CD14-positive monocyte (primary cell): ENCODE measurements at regions not wholly inside any gene's neighbourhood (a gene's known extent, or its start where the extent isn't known, plus 50 kb on each side); places are given as distances from the start of the nearest gene placed in this dataset.
"Not testable (repeated sequence)": the region's sequence is repeated elsewhere in the genome, so short reads cannot be mapped to it uniquely, and the experiment has no call there.

ENCODE experiments used
- DNase-seq, 3 donors: peaks; one replicate each; pipeline ENCODE4 v3.0.0-alpha.2; 2011 to 2022
- H2AFZ ChIP-seq: 2 replicates; pipeline ENCODE4 v1.6.0; 2012; ENCODE audit warnings: mild to moderate bottlenecking, low read depth, low read length, inconsistent platforms; ENCODE audit not compliant: insufficient read depth, poor library complexity, severe bottlenecking
- H3K27ac ChIP-seq, 2 donors: 1 replicate in 1 of 2; 2 replicates in 1 of 2; pipeline ENCODE4 v1.5.1; 2012 to 2013; ENCODE audit warnings: low read length in 2 of 2, control low read depth in 1 of 2, inconsistent platforms in 1 of 2, low read depth in 1 of 2, mild to moderate bottlenecking in 1 of 2
- H3K27me3 ChIP-seq, 2 donors: one replicate each; pipeline versions ENCODE4 v1.6.0 to v1.6.1; 2011 to 2013; ENCODE audit warnings: low read length in 2 of 2; ENCODE audit not compliant: control insufficient read depth in 2 of 2, insufficient read depth in 2 of 2
- H3K36me3 ChIP-seq, 2 donors: replicated peaks in 1 of 2; 1 replicate in 1 of 2; 2 replicates in 1 of 2; pipeline versions ENCODE4 v1.5.1 to v1.6.1; 2012 to 2013; ENCODE audit warnings: low read length in 2 of 2, control low read depth in 1 of 2, inconsistent platforms in 1 of 2, mild to moderate bottlenecking in 1 of 2; ENCODE audit not compliant: insufficient read depth in 2 of 2, control insufficient read depth in 1 of 2
- H3K4me1 ChIP-seq, 2 donors: 1 replicate in 1 of 2; 2 replicates in 1 of 2; pipeline versions ENCODE4 v1.5.1 to v1.6.1; 2012 to 2013; ENCODE audit warnings: low read length in 2 of 2, control low read depth in 1 of 2, inconsistent platforms in 1 of 2, mild to moderate bottlenecking in 1 of 2, moderate library complexity in 1 of 2; ENCODE audit not compliant: insufficient read depth in 2 of 2, control insufficient read depth in 1 of 2
- H3K4me2 ChIP-seq: replicated peaks from 2 replicates; pipeline ENCODE3; 2012; ENCODE audit warnings: low read length, moderate library complexity, mild to moderate bottlenecking; ENCODE audit not compliant: poor library complexity, severe bottlenecking; ENCODE audit errors: extremely low read depth
- H3K4me3 ChIP-seq, 3 experiments: fragments of 200-600 bp in 1 of 3; sonication (generic) in 1 of 3; replicated peaks in 1 of 3; 1 replicate in 2 of 3; 2 replicates in 1 of 3; pipeline ENCODE4 v1.5.1; 2011 to 2013; ENCODE audit warnings: low read length in 3 of 3, mild to moderate bottlenecking in 3 of 3, control low read depth in 2 of 3, low read depth in 2 of 3, inconsistent platforms in 1 of 3, moderate library complexity in 1 of 3
- H3K79me2 ChIP-seq: 2 replicates; pipeline ENCODE4 v1.6.0; 2012; ENCODE audit warnings: mild to moderate bottlenecking, control low read depth, inconsistent platforms, low read length, moderate library complexity; ENCODE audit not compliant: insufficient read depth
- H3K9ac ChIP-seq: 2 replicates; pipeline ENCODE4 v1.6.0; 2017; ENCODE audit warnings: low read length, mild to moderate bottlenecking; ENCODE audit not compliant: insufficient read depth, poor library complexity, severe bottlenecking
- H3K9me3 ChIP-seq, 2 donors: replicated peaks in 1 of 2; 1 replicate in 1 of 2; 2 replicates in 1 of 2; pipeline versions ENCODE4 v1.5.1 to v1.6.1; 2012 to 2013; ENCODE audit warnings: low read length in 2 of 2, control low read depth in 1 of 2; ENCODE audit not compliant: control insufficient read depth in 1 of 2, insufficient read depth in 1 of 2
- H4K20me1 ChIP-seq: 2 replicates; pipeline ENCODE4 v1.6.0; 2012; ENCODE audit warnings: mild to moderate bottlenecking, low read length, control low read depth, moderate library complexity; ENCODE audit not compliant: insufficient read depth
- H3K27ac Mint-ChIP-seq, 7 donors: one replicate each; pipeline ENCODE4 v1.8.0; 2020; ENCODE audit warnings: mild to moderate bottlenecking in 7 of 7, mixed read lengths in 7 of 7, moderate library complexity in 6 of 7, inconsistent platforms in 2 of 7
- H3K27me3 Mint-ChIP-seq, 3 donors: one replicate each; pipeline ENCODE4 v1.8.0; 2021 to 2022; ENCODE audit warnings: low read depth in 3 of 3, mild to moderate bottlenecking in 3 of 3, mixed read lengths in 3 of 3, moderate library complexity in 3 of 3, inconsistent platforms in 1 of 3
- H3K36me3 Mint-ChIP-seq, 2 donors: one replicate each; pipeline ENCODE4 v1.8.0; 2020; ENCODE audit warnings: mixed read lengths in 2 of 2, inconsistent platforms in 1 of 2, mild to moderate bottlenecking in 1 of 2
- H3K4me1 Mint-ChIP-seq: one replicate; pipeline ENCODE4 v1.8.0; 2020; ENCODE audit warnings: mild to moderate bottlenecking, mixed read lengths
- H3K4me3 Mint-ChIP-seq, 2 donors: one replicate each; pipeline ENCODE4 v1.8.0; 2020; ENCODE audit warnings: mild to moderate bottlenecking in 2 of 2, mixed read lengths in 2 of 2, moderate library complexity in 1 of 2
- H3K9me3 Mint-ChIP-seq, 7 donors: one replicate each; pipeline ENCODE4 v1.8.0; 2020 to 2022; ENCODE audit warnings: mixed read lengths in 7 of 7, mild to moderate bottlenecking in 6 of 7, moderate library complexity in 6 of 7, inconsistent platforms in 2 of 7
- WGBS: methylation state at CpG from one replicate; pipeline ENCODE4 v1.1.5; 2013; ENCODE audit warnings: missing lambda C conversion rate; ENCODE audit not compliant: insufficient coverage; 5-methylcytosine and 5-hydroxymethylcytosine counted together
- intact Hi-C, 2 donors: fragments of 100-400 bp; cut with micrococcal nuclease; formaldehyde crosslinking; loops; one replicate each; pipeline versions ENCODE4 v1.15.0 to v1.15.1; 2023
- TF ChIP-seq, protein P1 (sequence below): fragments of 200-600 bp; IDR thresholded peaks from one replicate; pipeline ENCODE4 v1.8.0; 2022; ENCODE audit warnings: antibody characterized with exemption, mild to moderate bottlenecking

DNA sequence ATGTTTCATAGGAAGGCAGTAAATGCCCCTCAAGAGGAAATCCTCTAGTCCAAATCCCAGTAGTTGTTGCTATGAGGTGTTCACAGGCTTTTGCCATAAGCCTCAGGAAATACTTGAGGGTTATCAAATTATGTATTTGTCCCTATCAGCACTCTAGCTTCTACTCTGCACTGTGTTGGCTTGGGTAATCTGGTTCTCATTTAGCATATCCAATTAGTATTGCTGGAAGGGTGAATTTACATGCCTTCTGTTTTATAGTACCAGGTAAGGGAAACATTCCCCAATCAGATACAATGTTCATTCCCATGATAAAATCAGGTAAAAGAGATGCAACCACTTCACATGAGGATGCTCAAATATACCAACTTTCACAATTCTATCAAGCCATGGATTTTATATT is 211.2 kb downstream of the S1PR1 start:
- H3K27ac ChIP-seq = no peak overlapping the region
- no peak overlapping the region for H3K27ac Mint-ChIP-seq

DNA sequence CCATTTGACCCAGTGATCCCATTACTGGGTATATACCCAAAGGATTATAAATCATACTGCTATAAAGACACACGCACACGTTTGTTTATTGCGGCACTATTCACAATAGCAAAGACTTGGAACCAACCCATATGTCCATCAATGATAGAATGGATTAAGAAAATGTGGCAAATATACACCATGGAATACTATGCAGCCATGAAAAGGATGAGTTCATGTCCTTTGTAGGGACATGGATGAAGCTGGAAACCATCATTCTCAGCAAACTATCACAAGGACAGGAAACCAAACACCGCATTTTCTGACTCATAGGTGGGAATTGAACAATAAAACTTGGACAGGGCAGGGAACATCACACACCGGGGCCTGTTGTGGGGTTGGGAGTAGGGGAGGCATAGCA is 213.9 kb downstream of the S1PR1 start:
- DNase-seq, intact Hi-C loops, H3K27ac ChIP-seq, H3K27ac Mint-ChIP-seq, H3K9ac ChIP-seq, H3K9me3 ChIP-seq, H3K79me2 ChIP-seq, H3K4me3 Mint-ChIP-seq, H3K36me3 ChIP-seq, H4K20me1 ChIP-seq, H3K27me3 ChIP-seq, H3K4me2 ChIP-seq, H3K4me3 ChIP-seq, H3K27me3 Mint-ChIP-seq, H3K4me1 Mint-ChIP-seq, H3K36me3 Mint-ChIP-seq, H3K4me1 ChIP-seq, H2AFZ ChIP-seq: not testable (repeated sequence)
- H3K9me3 Mint-ChIP-seq = peaks cover 0 to 11% (median 3%) of the 10 kb centered on the region in 7 donors
- no CpG with 5 or more reads among the region's 5 CpGs for WGBS

More for the DNA sequence above, 211.2 kb downstream of the S1PR1 start:
- Histone ChIP-seq H3K4me1 (no peaks in the 10 kb centered on the region), H3K36me3 (no peaks in the 10 kb centered on the region), H2AFZ (no peak overlapping the region), H3K4me3 (no peak overlapping the region), H3K27me3 (no peaks in the 10 kb centered on the region), H3K4me2 (no peak overlapping the region), H4K20me1 (no peaks in the 10 kb centered on the region), H3K79me2 (no peaks in the 10 kb centered on the region), H3K9me3 (no peaks in the 10 kb centered on the region), H3K9ac (no peak overlapping the region)
- no peak overlapping the region for H3K4me3 Mint-ChIP-seq
- TF ChIP-seq, protein P1, sequence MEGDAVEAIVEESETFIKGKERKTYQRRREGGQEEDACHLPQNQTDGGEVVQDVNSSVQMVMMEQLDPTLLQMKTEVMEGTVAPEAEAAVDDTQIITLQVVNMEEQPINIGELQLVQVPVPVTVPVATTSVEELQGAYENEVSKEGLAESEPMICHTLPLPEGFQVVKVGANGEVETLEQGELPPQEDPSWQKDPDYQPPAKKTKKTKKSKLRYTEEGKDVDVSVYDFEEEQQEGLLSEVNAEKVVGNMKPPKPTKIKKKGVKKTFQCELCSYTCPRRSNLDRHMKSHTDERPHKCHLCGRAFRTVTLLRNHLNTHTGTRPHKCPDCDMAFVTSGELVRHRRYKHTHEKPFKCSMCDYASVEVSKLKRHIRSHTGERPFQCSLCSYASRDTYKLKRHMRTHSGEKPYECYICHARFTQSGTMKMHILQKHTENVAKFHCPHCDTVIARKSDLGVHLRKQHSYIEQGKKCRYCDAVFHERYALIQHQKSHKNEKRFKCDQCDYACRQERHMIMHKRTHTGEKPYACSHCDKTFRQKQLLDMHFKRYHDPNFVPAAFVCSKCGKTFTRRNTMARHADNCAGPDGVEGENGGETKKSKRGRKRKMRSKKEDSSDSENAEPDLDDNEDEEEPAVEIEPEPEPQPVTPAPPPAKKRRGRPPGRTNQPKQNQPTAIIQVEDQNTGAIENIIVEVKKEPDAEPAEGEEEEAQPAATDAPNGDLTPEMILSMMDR = no peak
- H3K9me3 Mint-ChIP-seq = peaks cover 0 to 11% (median 3%) of the 10 kb centered on the region in 7 donors
- intact Hi-C loops = no loop called here
- no peaks in the 10 kb centered on the region for H3K36me3 Mint-ChIP-seq
- no peaks in the 10 kb centered on the region for H3K4me1 Mint-ChIP-seq
- peaks cover 0 to 3% (median 2%) of the 10 kb centered on the region in 3 donors for H3K27me3 Mint-ChIP-seq
- DNase-seq = no peak
